ENCODE measurements at regions not wholly inside any gene's neighbourhood (a gene's known extent, or its start where the extent isn't known, plus 50 kb on each side); places are given as distances from the start of the nearest gene placed in this dataset.
"Not testable (repeated sequence)": the region's sequence is repeated elsewhere in the genome, so short reads cannot be mapped to it uniquely, and the experiment has no call there.

- no peak for DNase-seq
Observed at GRCh38 chr13:99693351-99693750, 192.1 kb downstream of the TM9SF2 start.

DNA sequence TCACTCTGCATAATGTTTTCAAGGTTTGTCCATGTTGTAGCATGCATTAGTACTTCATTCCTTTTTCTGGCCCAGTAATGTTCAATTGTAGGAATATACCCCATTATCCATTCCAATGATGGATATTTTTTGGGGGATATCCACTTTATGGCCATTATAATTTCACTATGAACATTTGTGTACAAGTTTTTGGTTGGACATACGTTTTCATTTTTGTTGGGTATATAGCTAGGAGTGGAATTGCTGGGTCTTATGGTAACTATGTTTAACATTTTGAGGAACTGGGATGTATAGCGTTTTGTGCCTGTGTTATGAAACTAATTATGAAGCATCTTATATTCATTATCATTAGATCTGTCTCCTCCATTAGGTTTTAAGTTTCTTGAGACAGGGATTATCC lies 191.6 kb downstream of the TM9SF2 start:
- DNase-seq, result no peak

- no peak for DNase-seq
Observed at GRCh38 chr13:99691552-99691951, 190.3 kb downstream of the TM9SF2 start.

DNA sequence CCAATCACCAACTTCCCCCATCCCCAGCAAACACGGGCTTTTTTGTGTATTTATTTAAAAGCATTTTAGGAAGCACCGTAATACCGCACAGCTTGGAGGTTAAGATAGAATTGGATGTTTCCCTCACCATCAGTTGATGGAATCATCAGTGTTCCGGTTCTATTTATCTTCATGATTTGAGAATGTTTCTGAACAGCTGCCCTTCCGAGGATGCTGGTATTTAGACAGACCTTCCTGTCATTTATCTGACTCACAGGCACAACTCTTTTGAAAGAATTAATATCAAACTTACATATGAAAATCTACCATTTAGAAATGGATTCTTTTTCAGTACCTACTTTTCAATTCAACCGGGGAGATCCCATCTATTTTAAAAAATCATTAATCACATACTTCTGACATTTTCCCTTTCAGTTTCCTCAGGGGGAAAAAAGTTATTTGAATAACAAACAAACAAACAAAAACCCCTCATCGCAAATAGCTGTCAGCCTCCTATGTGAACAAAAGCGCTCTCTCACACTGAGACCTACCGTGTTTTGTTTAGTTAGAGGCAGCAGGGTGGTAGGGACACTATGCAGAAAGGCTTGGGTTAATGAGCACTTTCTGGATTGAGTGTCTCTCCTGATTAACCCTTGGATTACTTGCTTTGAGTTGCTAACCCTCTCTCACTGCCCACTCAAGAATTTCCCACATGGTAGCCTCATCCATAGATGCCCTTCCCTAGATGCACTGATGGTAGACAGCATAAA lies 189.3 kb downstream of the TM9SF2 start:
- no peak for DNase-seq

- no peak for DNase-seq
Observed at GRCh38 chr13:99689955-99690354, 188.7 kb downstream of the TM9SF2 start.

GRCh38 chr13:99688776-99689175 lies 187.5 kb downstream of the TM9SF2 start:
- no peak for DNase-seq

DNA sequence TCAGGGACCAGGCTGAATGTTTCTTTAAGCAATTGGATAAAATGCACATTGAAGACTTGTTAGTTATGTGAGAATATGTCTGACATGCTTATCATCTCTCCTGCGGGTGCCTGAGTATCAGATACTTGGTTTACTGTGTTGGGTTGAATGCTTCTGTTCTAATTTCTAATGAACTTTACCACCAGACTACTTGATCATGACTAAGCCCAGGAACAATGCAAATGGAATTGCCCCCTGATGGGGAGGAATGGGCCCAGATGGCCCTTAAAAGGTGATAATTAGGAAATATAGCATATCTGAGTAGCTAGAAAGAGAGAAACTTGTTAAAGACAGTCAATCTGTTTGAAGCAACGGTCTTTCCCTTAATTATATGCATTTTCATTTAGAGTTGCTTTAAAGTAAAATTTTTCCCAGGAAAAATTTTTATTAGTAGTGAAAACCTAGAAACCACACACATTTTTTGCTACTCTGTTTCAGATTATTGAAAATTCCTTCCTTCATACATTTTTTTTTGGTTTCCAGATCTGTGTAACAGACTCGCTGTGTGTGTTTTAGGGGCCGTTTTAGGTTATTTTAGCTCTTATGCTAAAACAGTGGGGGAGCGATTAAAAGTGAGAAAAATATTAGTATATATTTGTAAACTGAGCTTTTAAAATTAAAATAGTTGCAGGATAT lies 186.6 kb downstream of the TM9SF2 start:
- DNase-seq, result no peak

GRCh38 chr13:99686944-99687411 lies 185.7 kb downstream of the TM9SF2 start:
- DNase-seq, result no peak

GRCh38 chr13:99686157-99686572 lies 184.9 kb downstream of the TM9SF2 start:
- no peak for DNase-seq

GRCh38 chr13:99681695-99682094 lies 180.4 kb downstream of the TM9SF2 start:
- DNase-seq, result no peak

DNA sequence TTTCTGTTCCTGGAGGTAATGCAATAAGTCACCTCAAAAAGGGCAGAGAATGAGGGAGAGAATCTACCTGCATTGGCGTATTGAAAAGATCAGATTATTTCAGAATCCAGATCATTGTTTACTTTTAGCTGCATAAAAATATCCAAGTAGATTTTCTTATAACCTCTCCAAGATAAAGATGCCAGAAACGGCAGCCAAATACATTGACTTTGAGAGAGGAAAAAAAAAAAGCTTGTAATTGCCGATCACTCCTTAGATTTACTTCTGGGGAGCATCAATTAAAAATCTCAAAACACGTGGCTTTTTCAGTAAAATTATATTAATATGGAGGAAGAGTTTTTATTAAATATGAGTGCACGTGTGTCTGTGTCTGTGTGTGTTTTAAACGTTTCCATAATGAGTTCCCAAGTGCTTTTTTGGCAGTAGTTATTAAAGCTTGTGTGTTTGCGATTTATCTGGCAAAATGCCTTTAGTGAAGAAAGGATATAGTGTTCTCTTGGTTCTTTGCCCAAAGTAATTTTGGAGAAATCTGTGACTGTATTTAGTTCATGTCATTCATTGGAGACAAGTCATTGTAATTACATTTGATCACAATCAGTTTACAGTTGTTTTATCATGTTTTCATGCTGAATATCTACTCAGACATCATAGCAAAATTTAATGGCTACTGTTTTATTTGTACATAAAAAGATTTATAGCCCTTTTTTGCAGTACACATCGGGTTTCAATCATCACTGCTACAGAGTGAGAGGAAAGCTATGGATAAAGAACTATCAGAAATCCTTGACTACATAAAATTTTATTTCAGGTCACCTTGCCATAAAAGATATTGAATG lies 176.1 kb downstream of the TM9SF2 start:
- DNase-seq, result no peak

- DNase-seq, result no peak
Observed at GRCh38 chr13:99671746-99672145, 170.5 kb downstream of the TM9SF2 start.

DNA sequence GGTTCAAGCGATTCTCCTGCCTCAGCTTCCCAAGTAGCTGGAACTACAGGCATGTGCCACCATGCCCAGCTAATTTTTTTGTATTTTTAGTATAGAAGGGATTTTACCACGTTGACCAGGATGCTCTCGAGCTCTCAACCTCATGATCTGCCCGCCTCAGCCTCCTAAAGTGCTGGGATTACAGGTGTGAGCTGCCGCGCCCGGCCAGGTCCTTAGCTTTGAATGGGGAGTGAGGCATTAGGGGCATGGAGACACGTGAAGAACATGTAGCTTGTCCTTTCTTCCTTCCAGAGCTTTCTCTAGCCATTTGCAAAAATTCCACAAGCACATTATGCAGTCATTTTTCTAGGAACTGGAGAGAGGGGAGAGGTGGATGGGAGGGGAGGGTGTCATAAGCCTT lies 167.8 kb downstream of the TM9SF2 start:
- not testable (repeated sequence) for DNase-seq

- DNase-seq, result no peak
Observed at GRCh38 chr13:99666146-99666805, 165.0 kb downstream of the TM9SF2 start.

- no peak for DNase-seq
Observed at GRCh38 chr13:99665711-99666110, 164.4 kb downstream of the TM9SF2 start.

- DNase-seq, result no peak
Observed at GRCh38 chr13:99663908-99664307, 162.6 kb downstream of the TM9SF2 start.

DNA sequence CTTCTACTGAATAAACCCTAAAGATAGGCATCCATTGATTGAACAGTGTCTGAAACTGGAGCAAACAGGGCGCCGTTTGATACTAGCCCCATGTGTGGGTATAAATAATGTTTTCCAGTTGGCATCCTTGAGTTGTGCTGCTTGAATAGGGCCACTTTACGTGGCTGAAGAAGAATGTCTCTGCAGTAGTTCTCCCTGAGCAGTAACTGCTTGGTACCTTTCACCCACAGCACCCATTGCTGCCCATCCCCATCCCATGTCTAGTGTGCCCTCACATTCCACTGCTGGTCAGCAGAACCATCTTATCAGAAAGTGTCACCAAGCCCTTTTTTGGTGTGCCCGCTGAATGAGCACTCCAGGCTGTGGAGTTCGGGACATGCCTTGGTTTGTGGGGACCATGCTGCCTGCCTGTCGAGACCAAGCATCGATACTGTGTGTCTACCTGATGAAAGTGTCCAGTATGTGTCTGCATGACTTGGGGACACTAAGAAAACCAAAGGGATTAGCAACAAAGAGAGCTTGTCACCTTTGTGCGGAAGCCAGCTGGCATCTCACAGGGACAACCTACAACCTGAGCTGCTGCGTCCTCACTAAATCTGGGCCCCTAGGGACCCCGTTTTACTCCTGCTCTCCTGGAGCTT lies 162.0 kb downstream of the TM9SF2 start:
- DNase-seq, result no peak

- DNase-seq, result no peak
Observed at GRCh38 chr13:99662678-99663077, 161.4 kb downstream of the TM9SF2 start.

- DNase-seq, result no peak
Observed at GRCh38 chr13:99661791-99662190, 160.5 kb downstream of the TM9SF2 start.

DNA sequence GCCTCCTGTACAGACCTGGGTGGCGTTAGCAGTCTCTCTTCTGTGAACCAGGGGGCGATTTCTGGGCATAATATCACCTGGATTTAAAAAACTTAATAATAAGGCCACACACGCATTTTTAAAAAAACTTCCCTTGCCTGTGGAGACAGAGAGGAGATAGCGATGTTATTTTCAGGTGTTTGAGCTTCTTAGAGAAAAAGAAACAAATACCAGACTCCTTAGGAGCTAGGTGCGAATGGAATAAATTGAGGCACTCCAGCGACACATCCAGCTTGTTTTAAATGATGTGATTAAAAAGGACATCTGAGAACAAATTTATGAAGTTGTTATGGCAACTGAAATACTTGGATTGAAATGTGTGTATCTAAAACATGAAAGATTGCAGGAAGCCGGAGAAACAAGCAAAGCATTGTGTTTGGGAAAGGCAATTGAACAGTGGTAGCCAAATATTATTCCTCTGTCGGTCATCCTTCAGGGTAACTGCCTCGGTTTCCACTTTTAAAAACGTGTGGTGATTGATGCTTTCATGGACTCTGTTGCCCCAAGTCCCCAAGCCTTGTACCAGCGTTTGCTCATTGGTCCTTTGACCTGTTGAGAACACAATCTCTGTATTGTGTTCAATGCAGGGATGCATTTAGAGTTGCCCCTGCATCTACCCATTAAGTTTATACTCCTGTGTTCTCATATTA lies 158.7 kb downstream of the TM9SF2 start:
- no peak for DNase-seq

GRCh38 chr13:99659226-99659625 lies 158.0 kb downstream of the TM9SF2 start:
- no peak for DNase-seq
